Memory B cell (primary cell): ENCODE measurements at regions not wholly inside any gene's neighbourhood (a gene's known extent, or its start where the extent isn't known, plus 50 kb on each side); places are given as distances from the start of the nearest gene placed in this dataset.

ENCODE experiments used
- ATAC-seq: fragments of 150-1000 bp; cut with Tn5 transposase; 2 replicates; pipeline ENCODE4 v1.10.0; 2021; ENCODE audit warnings: low read depth, mild to moderate bottlenecking, moderate library complexity
- DNase-seq, 2 donors: peaks; one replicate each; pipeline ENCODE4 v3.0.0; 2022; ENCODE audit warnings: low spot score in 2 of 2
- H3K27ac Mint-ChIP-seq: one replicate; pipeline ENCODE4 v1.8.0; 2022; ENCODE audit warnings: mild to moderate bottlenecking, moderate library complexity, mixed read lengths
- H3K27me3 Mint-ChIP-seq: one replicate; pipeline ENCODE4 v1.8.0; 2022; ENCODE audit warnings: mixed read lengths
- H3K36me3 Mint-ChIP-seq: one replicate; pipeline ENCODE4 v1.8.0; 2022; ENCODE audit warnings: mild to moderate bottlenecking, mixed read lengths
- H3K4me1 Mint-ChIP-seq: one replicate; pipeline ENCODE4 v1.8.0; 2022; ENCODE audit warnings: mixed read lengths
- H3K4me3 Mint-ChIP-seq: one replicate; pipeline ENCODE4 v1.8.0; 2022; ENCODE audit warnings: mild to moderate bottlenecking, moderate library complexity, mixed read lengths
- H3K9me3 Mint-ChIP-seq: one replicate; pipeline ENCODE4 v1.8.0; 2022; ENCODE audit warnings: mixed read lengths

DNA sequence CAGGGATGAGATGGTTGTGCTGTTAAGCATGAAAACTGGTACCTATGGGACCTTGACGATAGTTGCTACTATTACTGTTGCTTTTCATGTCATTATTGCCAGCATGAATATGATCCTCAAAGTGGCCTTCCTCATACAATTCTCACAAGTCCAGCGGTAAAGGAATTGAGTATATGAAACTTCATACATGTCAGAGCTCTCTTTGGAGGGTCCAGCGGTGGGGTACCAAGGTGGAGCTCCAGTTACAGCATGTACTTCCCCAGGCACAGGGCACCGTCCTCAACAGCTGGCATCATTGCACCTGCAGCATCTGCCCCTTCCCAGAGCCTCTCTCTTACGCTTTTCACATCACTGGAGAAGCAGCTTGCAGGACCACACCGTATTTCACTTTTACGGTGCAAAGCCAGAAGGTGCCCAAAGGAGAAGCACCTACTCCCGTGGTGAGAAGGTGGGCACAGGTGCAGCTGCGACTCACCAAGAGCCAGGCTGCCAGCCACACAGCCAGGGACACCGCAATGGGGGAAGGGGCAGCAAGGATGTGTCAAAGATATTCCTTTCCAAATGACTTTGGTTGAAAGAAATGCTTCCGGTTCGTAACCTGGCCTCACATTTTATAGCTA is 166.4 kb upstream of the IRF2BP2 start:
- Mint-ChIP-seq H3K36me3 (peaks cover 2% of the 10 kb centered on the region), H3K9me3 (peaks cover 2% of the 10 kb centered on the region), H3K4me3 (no peak overlapping the region), H3K27me3 (no peaks in the 10 kb centered on the region), H3K27ac (no peak overlapping the region), H3K4me1 (peaks cover 14% of the 10 kb centered on the region)
- no peak for ATAC-seq
- no peak for DNase-seq

DNA sequence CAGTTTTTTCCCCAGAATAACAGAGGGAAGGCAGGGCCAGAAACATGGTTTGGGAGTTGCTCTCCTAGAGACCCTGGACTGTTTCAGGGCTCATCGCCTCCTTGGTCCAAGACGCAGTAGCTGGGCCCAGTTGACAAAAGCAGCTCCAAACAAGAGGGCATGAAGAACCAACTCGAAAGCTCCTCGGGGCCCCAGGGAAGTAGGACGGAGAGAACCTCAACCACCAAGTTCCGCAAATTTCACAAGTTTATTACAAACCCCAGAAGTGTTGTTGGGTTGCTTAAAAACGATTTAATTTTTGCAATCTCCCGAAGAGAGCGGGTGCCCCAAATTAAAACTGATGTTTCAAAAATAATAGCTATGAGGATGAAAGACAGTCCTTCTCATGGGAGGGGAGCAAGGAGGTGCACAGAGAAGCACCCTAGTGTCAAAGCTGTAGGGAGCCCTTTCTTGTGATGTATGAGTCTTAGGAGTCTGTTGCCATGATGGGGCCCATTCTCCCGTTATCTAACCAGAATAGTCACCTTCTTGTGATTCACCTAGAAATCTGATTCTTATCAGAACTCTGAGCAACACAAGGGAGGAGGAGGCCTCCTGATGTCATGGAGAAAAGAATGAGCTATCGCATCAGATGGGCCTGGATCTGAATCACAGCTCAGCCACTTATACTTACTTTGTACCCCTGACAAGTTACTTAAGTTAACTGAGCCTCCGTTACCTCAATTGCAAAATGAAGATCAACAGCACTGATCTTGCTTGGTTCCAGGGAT is 165.7 kb upstream of the IRF2BP2 start:
- Mint-ChIP-seq H3K9me3 (peaks cover 2% of the 10 kb centered on the region), H3K27me3 (no peaks in the 10 kb centered on the region), H3K27ac (no peak overlapping the region), H3K4me3 (no peak overlapping the region), H3K36me3 (peaks cover 2% of the 10 kb centered on the region), H3K4me1 (peaks cover 14% of the 10 kb centered on the region)
- DNase-seq (no peak), ATAC-seq (no peak)

DNA sequence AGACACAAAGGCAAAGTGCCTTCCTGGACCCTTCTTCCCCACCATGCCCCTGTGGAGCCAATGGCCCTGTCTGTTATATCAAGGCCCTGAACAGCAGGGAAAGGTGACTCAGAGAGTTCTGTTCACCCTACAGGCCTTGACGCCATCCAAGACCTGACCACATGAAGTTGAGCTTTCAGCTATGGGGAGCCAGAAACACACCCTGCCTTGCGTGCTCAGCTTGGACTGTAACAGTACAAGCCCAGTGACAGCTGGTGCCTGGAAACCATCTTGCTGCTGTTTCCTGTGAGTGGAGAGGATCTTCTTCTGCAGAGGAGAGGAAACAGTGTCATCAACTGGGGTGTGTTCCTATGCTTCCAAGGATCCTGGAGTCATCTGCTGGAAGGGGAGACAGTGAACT is 165.0 kb upstream of the IRF2BP2 start:
- ATAC-seq = no peak

DNA sequence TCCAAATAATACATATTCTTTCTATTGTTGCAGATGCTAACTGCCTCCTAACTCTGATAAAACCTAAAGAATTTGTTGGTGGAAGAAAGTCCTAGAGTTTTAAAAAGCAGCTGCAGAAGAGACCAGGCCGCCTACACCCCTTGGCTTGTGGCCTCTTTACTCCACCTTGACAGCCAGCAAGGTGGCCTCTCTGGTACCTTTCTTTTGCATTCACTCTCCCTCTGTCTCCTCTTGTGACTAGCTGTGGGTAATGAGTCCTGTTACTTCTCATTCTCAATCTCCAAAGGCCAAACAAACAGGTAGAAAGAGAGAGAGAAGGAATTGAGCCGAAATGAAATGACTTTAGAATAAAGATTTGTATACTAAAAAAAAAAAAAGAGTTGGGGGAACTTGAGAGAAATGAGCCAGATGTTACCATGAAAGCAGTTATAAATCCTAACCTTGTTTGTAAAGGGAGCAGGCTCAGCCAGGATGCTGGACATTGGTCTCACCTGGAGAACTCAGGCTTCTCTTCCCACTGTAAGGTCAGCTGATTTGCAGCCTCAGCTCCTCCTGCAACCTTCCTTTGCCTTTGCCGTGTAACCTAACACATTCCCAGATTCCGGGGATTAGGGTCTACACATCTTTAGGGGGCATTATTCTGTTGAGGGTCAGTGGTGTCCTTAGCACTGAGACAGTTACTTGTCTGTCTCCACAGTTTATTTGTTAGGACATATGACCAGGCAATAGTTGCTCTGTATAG is 164.1 kb upstream of the IRF2BP2 start:
- DNase-seq = no peak
- Mint-ChIP-seq H3K36me3 (peaks cover 2% of the 10 kb centered on the region), H3K4me1 (peaks cover 22% of the 10 kb centered on the region), H3K27me3 (no peaks in the 10 kb centered on the region), H3K9me3 (peaks cover 2% of the 10 kb centered on the region), H3K4me3 (no peak overlapping the region), H3K27ac (no peak overlapping the region)
- no peak for ATAC-seq

More for the DNA sequence above, 165.0 kb upstream of the IRF2BP2 start:
- DNase-seq = no peak
- Mint-ChIP-seq H3K4me3 (no peak overlapping the region), H3K9me3 (peaks cover 2% of the 10 kb centered on the region), H3K27me3 (no peaks in the 10 kb centered on the region), H3K27ac (no peak overlapping the region), H3K36me3 (peaks cover 2% of the 10 kb centered on the region), H3K4me1 (peaks cover 14% of the 10 kb centered on the region)

DNA sequence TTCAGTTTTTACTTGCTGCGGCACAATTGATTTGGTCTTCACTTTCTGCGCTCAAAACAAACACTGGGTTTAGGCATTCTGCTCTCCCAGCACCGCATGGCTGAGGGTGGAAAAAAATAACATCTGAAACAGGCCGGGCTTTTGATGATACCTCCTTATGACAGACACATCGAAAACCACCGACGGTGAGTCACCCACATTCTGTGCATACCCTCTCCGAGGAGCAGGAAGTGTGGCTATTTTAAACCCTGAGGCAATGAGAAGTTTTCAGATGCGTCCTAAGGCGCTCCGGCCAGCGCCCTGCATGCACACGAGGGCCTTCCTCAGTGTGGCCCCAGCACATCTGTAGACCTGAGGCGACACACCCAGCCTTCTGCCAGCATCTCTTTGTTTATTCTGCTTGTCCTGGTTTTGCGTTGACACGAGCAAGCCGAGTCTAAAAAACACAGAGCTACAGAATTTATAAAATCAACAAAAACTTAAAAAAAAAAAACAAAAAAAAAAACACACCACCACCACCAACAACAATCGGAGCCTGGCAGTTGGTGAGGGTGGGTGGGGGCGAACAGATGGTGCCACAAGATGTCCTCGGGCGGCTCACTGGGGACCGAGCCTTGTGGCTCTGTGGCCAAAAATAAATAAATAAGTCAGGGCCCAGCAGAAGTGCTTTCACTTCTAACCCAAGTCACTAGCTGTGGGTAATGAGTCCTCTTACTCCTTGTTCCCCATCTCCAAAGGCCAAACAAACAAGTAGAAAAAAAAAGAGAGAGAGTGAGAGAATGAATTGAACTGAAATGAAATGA is 162.6 kb upstream of the IRF2BP2 start:
- H3K36me3 Mint-ChIP-seq = peaks cover 2% of the 10 kb centered on the region
- H3K4me1 Mint-ChIP-seq = peaks cover 32% of the 10 kb centered on the region
- DNase-seq = peak; percentile 42 to 65
- H3K27me3 Mint-ChIP-seq = no peaks in the 10 kb centered on the region
- peak overlapping the region; percentile 78 for H3K4me3 Mint-ChIP-seq
- H3K27ac Mint-ChIP-seq = peak overlapping the region; percentile 96
- ATAC-seq = peak; percentile 85
- H3K9me3 Mint-ChIP-seq = peaks cover 2% of the 10 kb centered on the region

DNA sequence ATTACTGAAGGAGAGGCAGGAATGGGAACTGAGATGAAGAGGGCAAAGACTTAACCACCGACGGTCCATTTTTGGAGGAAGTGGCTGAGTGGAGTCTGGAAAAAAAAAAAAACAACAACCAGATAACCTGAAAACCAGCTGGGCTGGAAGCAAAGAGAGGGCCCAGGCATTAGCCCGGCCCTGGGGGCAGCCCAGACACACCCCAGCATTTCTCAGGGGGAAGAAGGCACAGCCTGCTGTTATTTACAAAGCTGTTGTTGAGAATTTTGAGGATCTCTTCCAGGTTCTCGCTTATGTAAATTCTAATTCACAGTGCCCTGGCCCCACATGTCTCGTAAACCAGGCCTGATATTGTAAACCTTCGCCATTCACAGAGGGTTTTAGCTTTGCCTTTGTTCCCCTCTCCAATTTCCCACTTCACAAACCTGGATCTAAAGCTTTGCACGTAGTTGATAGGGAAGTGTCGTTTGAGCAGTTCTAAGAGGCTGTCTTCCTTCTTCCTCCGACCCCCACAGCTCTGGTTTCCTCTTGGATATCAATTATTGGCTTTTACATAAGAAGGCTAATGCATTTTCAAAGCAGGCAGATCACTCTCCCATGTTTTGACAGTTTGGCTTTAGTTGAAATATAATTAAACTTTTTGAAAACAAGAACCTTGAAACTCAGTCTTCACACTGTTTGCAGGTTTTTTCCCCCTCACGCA is 161.8 kb upstream of the IRF2BP2 start:
- ATAC-seq = no peak

DNA sequence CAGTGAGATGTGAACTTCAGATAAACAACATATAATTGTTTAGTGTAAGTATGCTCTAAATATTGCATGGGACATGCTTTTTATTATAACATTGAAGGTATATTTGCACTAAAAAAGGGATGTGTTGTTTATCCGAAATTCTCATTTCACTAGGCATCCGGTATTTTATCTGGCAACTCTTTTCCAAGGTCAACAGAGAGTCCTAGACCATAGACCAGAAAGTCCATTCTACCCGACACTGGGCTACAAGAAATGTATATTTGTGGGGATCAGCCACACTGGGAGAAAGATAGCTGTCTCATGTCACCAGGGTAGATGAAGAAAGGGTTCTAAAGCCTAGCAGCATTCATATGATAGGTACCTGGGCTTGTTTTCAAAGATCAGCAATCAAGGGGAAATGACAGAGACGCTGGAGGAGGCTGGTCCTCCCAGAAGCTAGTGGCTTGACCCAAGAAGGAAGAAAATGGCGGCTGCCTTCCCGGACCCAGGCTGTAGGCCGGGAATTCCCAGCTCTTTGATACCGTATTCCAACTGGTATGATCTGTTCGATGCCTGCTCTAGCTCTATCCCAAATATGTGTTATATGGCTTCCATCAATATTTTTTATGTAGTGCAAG is 161.1 kb upstream of the IRF2BP2 start:
- DNase-seq (no peak), ATAC-seq (no peak)
- Mint-ChIP-seq H3K36me3 (peaks cover 2% of the 10 kb centered on the region), H3K27ac (peak overlapping the region; percentile 96), H3K4me3 (no peak overlapping the region), H3K27me3 (no peaks in the 10 kb centered on the region), H3K9me3 (peaks cover 2% of the 10 kb centered on the region), H3K4me1 (peaks cover 32% of the 10 kb centered on the region)

More for the DNA sequence above, 161.8 kb upstream of the IRF2BP2 start:
- H3K4me3 Mint-ChIP-seq = peak overlapping the region; percentile 78
- H3K27me3 Mint-ChIP-seq = no peaks in the 10 kb centered on the region
- peaks cover 2% of the 10 kb centered on the region for H3K9me3 Mint-ChIP-seq
- no peak for DNase-seq
- peaks cover 2% of the 10 kb centered on the region for H3K36me3 Mint-ChIP-seq
- peak overlapping the region; percentile 96 for H3K27ac Mint-ChIP-seq
- peaks cover 32% of the 10 kb centered on the region for H3K4me1 Mint-ChIP-seq

DNA sequence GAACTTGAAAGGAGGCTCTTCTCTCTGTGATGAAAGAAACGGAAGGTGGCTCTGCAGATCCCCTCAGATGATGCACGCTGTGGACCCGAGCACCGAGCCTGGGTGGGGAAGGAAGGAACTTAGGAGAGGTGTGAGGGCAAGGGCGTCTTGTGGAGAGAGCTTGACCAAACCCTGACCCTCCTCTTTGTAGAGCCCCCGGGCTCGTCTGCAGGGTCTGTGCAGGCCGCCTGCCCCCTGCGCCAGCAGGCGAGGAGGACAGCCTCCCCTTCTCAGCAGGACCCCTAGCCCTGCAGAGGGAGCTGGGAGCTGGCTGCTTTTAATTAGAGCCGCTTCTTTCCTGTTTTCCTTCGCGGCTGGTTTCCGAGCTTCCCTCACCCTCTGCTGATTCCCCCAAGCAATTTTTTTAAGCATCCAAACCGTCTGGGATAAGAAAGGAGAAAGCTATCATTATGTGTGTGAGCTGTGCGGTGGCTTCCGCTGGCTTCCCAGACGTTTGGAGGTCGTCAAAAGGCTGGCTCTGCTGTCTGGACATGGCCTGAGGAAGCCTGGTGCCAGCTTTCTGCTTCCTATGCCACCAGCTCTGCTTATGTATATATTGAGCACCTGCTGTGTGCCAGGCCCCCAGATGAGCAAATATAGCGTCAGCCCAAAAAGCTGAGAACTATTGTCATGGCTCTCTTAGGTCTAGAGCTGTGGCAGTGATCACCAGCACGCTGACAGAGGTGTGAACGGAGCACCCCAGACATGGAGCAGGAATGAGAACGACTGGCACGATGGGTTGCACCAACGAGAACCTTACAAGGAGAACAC is 160.2 kb upstream of the IRF2BP2 start:
- Mint-ChIP-seq H3K4me3 (no peak overlapping the region), H3K27ac (no peak overlapping the region), H3K27me3 (no peaks in the 10 kb centered on the region), H3K36me3 (peaks cover 2% of the 10 kb centered on the region), H3K4me1 (peaks cover 32% of the 10 kb centered on the region), H3K9me3 (peaks cover 2% of the 10 kb centered on the region)
- ATAC-seq (no peak), DNase-seq (no peak)

DNA sequence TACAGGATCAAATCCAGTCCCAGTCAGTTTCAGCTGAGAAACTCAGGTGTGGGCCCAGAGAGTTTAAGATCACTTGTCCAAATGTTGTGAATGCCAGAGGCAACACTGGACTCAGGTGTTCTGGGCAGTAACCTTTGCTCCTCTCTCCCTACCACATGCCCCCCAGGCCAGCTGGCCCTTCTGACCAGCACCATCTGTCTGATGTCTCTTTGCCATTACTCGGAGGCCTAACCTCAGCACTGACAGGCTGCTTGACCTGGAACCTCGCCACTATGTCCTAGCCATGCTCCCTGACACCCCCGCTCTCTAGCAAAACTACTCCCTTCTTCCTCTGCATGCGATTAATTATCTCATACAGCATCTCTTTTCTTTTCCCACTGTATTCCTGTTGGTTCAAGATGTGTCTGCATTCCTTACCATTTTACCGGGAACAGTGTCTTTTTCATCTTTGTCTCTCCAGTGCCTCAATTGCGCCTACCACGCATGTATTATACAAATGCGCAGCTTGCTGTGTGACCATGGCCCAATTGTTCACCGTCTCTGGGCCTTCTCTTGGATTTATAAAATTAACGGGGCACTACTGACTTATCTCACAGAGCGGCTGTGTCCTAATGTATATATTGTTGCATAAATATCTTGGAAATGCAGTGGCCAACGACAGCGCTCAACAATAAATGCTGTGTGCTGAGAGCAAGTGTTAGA is 159.5 kb upstream of the IRF2BP2 start:
- ATAC-seq (no peak), DNase-seq (no peak)
- Mint-ChIP-seq H3K27me3 (no peaks in the 10 kb centered on the region), H3K27ac (peak overlapping the region; percentile 26), H3K4me3 (peak overlapping the region; percentile 1), H3K9me3 (peaks cover 2% of the 10 kb centered on the region), H3K36me3 (peaks cover 2% of the 10 kb centered on the region), H3K4me1 (peaks cover 32% of the 10 kb centered on the region)

DNA sequence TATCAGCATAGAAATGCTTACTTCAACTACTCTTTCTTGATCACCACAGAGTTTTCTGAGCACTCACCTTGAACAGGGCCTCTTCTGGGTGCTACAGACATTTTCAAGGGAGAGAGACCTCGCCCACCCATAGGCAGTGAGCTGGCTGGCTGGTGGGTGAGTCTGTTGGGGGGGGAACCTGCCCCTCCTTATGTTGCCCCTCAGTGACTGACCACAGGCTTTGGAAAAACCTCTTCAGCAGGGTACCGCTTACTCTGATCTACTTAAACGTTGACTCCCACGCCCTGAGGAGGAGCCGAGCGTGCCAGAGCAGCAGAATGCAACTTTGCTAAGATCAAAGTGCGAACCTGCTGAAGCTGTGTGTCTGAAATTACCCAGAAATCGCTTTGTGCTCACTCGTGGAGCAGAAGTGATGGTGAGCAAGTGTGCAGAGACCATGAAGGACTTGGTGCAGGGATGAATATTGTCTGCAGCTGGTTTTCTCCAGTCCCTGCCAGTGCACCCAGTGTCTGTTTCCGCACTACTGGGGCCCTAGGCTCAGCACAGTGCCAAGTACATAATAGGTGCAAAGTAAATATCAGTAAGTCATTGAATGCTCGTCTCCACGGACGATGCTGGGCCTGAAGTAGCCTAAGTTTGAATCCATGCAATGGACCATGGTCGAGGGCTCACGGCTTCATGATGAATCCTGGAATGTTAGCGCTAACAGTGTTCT is 158.7 kb upstream of the IRF2BP2 start:
- peaks cover 2% of the 10 kb centered on the region for H3K36me3 Mint-ChIP-seq
- ATAC-seq (no peak), DNase-seq (no peak)
- H3K9me3 Mint-ChIP-seq = peaks cover 2% of the 10 kb centered on the region
- no peaks in the 10 kb centered on the region for H3K27me3 Mint-ChIP-seq
- no peak overlapping the region for H3K4me3 Mint-ChIP-seq
- peaks cover 35% of the 10 kb centered on the region for H3K4me1 Mint-ChIP-seq
- peak overlapping the region; percentile 76 for H3K27ac Mint-ChIP-seq

DNA sequence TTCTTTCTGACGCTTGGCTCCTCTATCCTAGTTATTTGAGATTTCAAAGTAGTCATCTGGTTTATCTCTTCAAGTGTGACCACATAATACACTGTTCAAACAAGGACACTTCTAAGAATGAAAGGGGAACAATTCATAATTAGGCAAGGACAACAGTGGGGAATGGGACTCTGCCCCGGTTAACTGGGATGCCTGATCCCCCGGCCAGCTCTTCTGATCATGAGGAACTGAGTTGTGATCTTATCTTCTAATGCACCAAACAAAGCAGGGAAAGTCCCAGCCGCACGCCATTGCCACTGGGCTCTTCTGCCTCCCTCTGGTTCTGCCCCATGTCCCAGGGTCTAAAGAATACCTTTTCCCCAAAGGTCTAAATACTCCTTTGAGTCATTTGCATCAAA is 158.2 kb upstream of the IRF2BP2 start:
- DNase-seq = no peak
- H3K4me3 Mint-ChIP-seq = no peak overlapping the region
- H3K4me1 Mint-ChIP-seq = peaks cover 35% of the 10 kb centered on the region
- ATAC-seq = peak; percentile 49
- H3K27me3 Mint-ChIP-seq = no peaks in the 10 kb centered on the region
- H3K36me3 Mint-ChIP-seq = peaks cover 2% of the 10 kb centered on the region
- H3K9me3 Mint-ChIP-seq = peaks cover 2% of the 10 kb centered on the region
- peak overlapping the region; percentile 76 for H3K27ac Mint-ChIP-seq
